ENCODE measurements at regions not wholly inside any gene's neighbourhood (a gene's known extent, or its start where the extent isn't known, plus 50 kb on each side); places are given as distances from the start of the nearest gene placed in this dataset.
"Not testable (repeated sequence)": the region's sequence is repeated elsewhere in the genome, so short reads cannot be mapped to it uniquely, and the experiment has no call there.

GRCh38 chr15:69573278-69573677 lies 120.7 kb downstream of the RPLP1 start:
- H3K9me3 ChIP-seq (ENCODE audit: control insufficient read depth in 2 of 2, insufficient read depth in 1 of 2, low read depth in 1 of 2, low read length in 1 of 2); FAIRE-seq; H3K4me1 ChIP-seq (ENCODE audit: control insufficient read depth in 3 of 3, insufficient read depth in 2 of 3, low read depth in 1 of 3, low read length in 2 of 3); H3K27me3 ChIP-seq (ENCODE audit: control insufficient read depth in 3 of 3, insufficient read depth in 3 of 3, low read length in 3 of 3); H3K36me3 ChIP-seq (ENCODE audit: control insufficient read depth in 3 of 3, insufficient read depth in 2 of 3, low read depth in 1 of 3, low read length in 3 of 3); H3K27ac ChIP-seq (ENCODE audit: low read depth in 1 of 3, low read length in 2 of 3); H3K4me3 ChIP-seq (ENCODE audit: low read depth in 1 of 3, low read length in 3 of 3); DNase-seq: not testable (repeated sequence)
- WGBS, 3 donors = 87 to 94% (median 92%) methylated on average over 2 of the region's 2 CpGs

DNA sequence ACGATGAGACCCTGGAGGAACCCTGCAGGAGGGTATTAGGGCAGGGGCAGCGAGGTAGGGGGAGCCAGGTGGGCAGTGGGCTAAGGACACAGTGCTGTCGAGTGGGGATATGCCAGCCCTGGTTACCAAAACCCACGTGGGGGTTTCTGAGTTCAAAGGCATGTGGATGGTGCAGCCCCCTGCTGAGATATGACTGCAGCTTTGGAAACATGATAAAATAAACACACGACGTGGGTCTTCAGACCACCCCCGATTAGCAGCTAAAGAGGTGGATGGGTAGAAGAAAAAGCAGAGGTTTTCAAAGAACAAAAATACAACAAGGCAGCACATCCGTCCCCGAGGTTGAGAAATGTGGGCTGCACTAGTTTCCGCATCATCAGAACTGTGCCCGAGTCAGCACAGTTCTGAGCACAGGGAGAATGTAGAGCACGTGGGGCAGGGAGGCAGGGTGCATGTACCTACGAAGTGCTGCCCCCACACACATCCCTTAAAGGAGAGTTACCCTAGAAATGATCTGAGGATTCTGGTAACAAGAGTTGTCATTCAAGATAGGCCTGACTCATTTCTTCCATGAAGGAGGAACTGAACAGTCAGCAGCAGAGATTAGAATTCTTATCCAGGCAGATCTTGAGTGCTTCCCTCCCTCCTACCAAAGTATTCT lies 121.3 kb downstream of the RPLP1 start:
- Histone ChIP-seq H3K4me3 (ENCODE audit: low read depth in 1 of 3, low read length in 3 of 3) (no peak overlapping the region), H3K36me3 (ENCODE audit: control insufficient read depth in 3 of 3, insufficient read depth in 2 of 3, low read depth in 1 of 3, low read length in 3 of 3) (no peaks in the 10 kb centered on the region), H3K9me3 (ENCODE audit: control insufficient read depth in 2 of 2, insufficient read depth in 1 of 2, low read depth in 1 of 2, low read length in 1 of 2) (no peaks in the 10 kb centered on the region), H3K4me1 (ENCODE audit: control insufficient read depth in 3 of 3, insufficient read depth in 2 of 3, low read depth in 1 of 3, low read length in 2 of 3) (peaks cover 0 to 16% (median 3%) of the 10 kb centered on the region in 3 donors), H3K27ac (ENCODE audit: low read depth in 1 of 3, low read length in 2 of 3) (no peak overlapping the region), H3K27me3 (ENCODE audit: control insufficient read depth in 3 of 3, insufficient read depth in 3 of 3, low read length in 3 of 3) (no peaks in the 10 kb centered on the region)
- 69 to 78% (median 77%) methylated on average over 13 of the region's 13 CpGs for WGBS, 3 donors
- FAIRE-seq (no peak), DNase-seq (no peak)

DNA sequence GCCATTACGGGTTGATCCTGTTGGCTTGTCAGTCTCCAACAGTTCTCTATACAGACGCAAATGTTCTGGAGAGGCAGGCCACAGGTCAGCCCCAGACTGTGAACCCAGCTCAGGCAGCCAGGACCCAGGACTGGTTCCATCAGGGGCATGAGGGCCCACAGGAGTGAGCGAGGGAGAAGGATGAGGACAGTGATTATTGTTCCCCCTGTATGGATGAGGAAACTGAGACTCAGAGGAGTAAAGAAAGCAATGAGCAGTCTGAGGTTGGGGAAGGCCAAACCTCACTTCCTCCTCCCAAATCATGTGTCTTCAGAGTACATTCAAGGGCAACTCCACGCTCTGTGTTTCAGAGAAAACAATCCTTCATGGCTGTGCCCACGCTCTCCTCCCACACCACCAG lies 121.9 kb downstream of the RPLP1 start:
- FAIRE-seq = no peak
- no peaks in the 10 kb centered on the region for H3K27me3 ChIP-seq (ENCODE audit: control insufficient read depth in 3 of 3, insufficient read depth in 3 of 3, low read length in 3 of 3)

DNA sequence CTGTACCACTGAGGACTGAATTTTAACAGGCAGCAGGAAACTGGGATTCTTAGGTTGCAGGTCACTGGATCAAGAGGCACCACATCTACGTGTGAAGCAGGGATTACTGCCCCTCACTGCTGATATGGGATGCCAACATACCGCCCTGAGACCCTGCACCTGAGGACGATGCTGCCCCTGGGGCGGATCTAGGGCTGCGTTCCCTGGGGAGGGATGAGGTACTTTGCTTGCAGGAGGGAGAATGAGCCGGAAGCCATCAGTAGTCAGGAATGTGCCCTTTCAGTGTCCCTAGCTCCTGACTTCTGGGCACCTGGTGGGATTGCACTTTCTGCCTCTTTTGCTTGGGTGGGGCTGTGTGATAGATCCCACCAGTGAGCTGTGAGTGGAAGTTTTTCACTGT lies 122.8 kb downstream of the RPLP1 start:
- H3K4me1 ChIP-seq (ENCODE audit: control insufficient read depth in 3 of 3, insufficient read depth in 2 of 3, low read depth in 1 of 3, low read length in 2 of 3) = peaks cover 0 to 28% (median 6%) of the 10 kb centered on the region in 3 donors
- H3K36me3 ChIP-seq (ENCODE audit: control insufficient read depth in 3 of 3, insufficient read depth in 2 of 3, low read depth in 1 of 3, low read length in 3 of 3) = no peaks in the 10 kb centered on the region
- DNase-seq (no peak), FAIRE-seq (no peak)
- H3K4me3 ChIP-seq (ENCODE audit: low read depth in 1 of 3, low read length in 3 of 3) = no peak overlapping the region
- no peaks in the 10 kb centered on the region for H3K9me3 ChIP-seq (ENCODE audit: control insufficient read depth in 2 of 2, insufficient read depth in 1 of 2, low read depth in 1 of 2, low read length in 1 of 2)
- 87 to 93% (median 88%) methylated on average over 6 of the region's 6 CpGs for WGBS, 3 donors
- no peaks in the 10 kb centered on the region for H3K27me3 ChIP-seq (ENCODE audit: control insufficient read depth in 3 of 3, insufficient read depth in 3 of 3, low read length in 3 of 3)
- no peak overlapping the region for H3K27ac ChIP-seq (ENCODE audit: low read depth in 1 of 3, low read length in 2 of 3)

More for the DNA sequence above, 121.9 kb downstream of the RPLP1 start:
- Histone ChIP-seq H3K36me3 (ENCODE audit: control insufficient read depth in 3 of 3, insufficient read depth in 2 of 3, low read depth in 1 of 3, low read length in 3 of 3) (no peaks in the 10 kb centered on the region), H3K4me1 (ENCODE audit: control insufficient read depth in 3 of 3, insufficient read depth in 2 of 3, low read depth in 1 of 3, low read length in 2 of 3) (peaks cover 0 to 20% (median 6%) of the 10 kb centered on the region in 3 donors), H3K9me3 (ENCODE audit: control insufficient read depth in 2 of 2, insufficient read depth in 1 of 2, low read depth in 1 of 2, low read length in 1 of 2) (no peaks in the 10 kb centered on the region), H3K27ac (ENCODE audit: low read depth in 1 of 3, low read length in 2 of 3) (no peak overlapping the region), H3K4me3 (ENCODE audit: low read depth in 1 of 3, low read length in 3 of 3) (no peak overlapping the region)
- 74 to 92% (median 84%) methylated on average over 5 of the region's 5 CpGs for WGBS, 3 donors
- DNase-seq = no peak

DNA sequence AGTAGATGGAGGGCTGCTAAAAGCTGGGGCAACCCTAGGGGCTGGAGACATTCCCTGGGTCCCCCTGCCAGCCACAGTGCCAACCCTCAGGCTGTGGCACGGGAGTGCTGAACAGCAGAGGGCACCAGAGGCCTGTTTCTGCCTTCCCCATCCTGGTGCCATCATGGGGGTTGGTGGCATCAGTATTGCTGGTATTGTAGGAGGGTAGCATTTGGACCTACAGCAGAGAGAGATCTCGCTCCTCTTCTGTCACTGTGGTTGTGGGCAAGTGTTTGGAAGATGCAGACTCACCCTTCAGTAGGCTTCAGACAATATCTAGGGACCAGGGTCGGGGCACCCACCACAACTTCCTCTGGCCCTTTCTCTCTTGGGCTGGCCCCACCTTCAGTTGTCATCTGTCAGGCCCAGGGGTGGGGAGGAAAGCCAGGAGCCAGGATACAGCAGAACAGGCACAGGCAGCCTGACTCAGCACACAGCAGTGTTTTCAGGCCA lies 123.5 kb downstream of the RPLP1 start:
- no peaks in the 10 kb centered on the region for H3K27me3 ChIP-seq (ENCODE audit: control insufficient read depth in 3 of 3, insufficient read depth in 3 of 3, low read length in 3 of 3)
- H3K27ac ChIP-seq (ENCODE audit: low read depth in 1 of 3, low read length in 2 of 3) = no peak overlapping the region
- peak; percentile 36 to 74 for DNase-seq
- H3K4me1 ChIP-seq (ENCODE audit: control insufficient read depth in 3 of 3, insufficient read depth in 2 of 3, low read depth in 1 of 3, low read length in 2 of 3) = peaks cover 0 to 33% (median 9%) of the 10 kb centered on the region in 3 donors
- no peaks in the 10 kb centered on the region for H3K9me3 ChIP-seq (ENCODE audit: control insufficient read depth in 2 of 2, insufficient read depth in 1 of 2, low read depth in 1 of 2, low read length in 1 of 2)
- FAIRE-seq = no peak
- H3K36me3 ChIP-seq (ENCODE audit: control insufficient read depth in 3 of 3, insufficient read depth in 2 of 3, low read depth in 1 of 3, low read length in 3 of 3) = no peaks in the 10 kb centered on the region
- no peak overlapping the region for H3K4me3 ChIP-seq (ENCODE audit: low read depth in 1 of 3, low read length in 3 of 3)
- 22 to 36% (median 23%) methylated on average over 3 of the region's 3 CpGs for WGBS, 3 donors

GRCh38 chr15:69576948-69577351 lies 124.3 kb downstream of the RPLP1 start:
- no peaks in the 10 kb centered on the region for H3K27me3 ChIP-seq (ENCODE audit: control insufficient read depth in 3 of 3, insufficient read depth in 3 of 3, low read length in 3 of 3)
- 22 to 57% (median 29%) methylated on average over 4 of the region's 4 CpGs for WGBS, 3 donors
- peaks cover 0 to 33% (median 9%) of the 10 kb centered on the region in 3 donors for H3K4me1 ChIP-seq (ENCODE audit: control insufficient read depth in 3 of 3, insufficient read depth in 2 of 3, low read depth in 1 of 3, low read length in 2 of 3)
- H3K9me3 ChIP-seq (ENCODE audit: control insufficient read depth in 2 of 2, insufficient read depth in 1 of 2, low read depth in 1 of 2, low read length in 1 of 2) = no peaks in the 10 kb centered on the region
- no peak overlapping the region for H3K27ac ChIP-seq (ENCODE audit: low read depth in 1 of 3, low read length in 2 of 3)
- no peak overlapping the region for H3K4me3 ChIP-seq (ENCODE audit: low read depth in 1 of 3, low read length in 3 of 3)
- FAIRE-seq (no peak), DNase-seq (peak in 1 of 2 donors; percentile 62)
- no peaks in the 10 kb centered on the region for H3K36me3 ChIP-seq (ENCODE audit: control insufficient read depth in 3 of 3, insufficient read depth in 2 of 3, low read depth in 1 of 3, low read length in 3 of 3)

DNA sequence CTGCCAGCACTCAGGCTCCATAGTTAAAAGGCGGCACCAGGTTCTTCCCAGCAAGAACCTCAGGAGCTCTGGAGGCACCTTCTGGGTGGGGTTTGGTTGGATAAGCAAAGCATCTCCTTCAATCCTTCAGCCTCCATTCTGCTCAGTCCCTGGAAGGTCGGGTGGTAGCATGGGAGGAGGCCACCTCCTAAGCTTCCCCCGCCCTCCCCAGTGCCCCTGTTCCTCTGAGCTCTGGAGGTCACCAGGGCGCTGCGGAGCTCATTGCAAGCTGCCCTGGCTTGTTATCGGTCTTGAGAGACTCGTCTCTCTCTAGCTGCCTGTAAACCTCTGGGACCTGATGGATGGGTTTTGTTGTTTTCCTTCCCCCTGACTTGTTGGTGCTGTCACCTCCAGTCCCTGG lies 124.8 kb downstream of the RPLP1 start:
- peak in 1 of 2 donors; percentile 44 for DNase-seq
- Histone ChIP-seq H3K4me1 (ENCODE audit: control insufficient read depth in 3 of 3, insufficient read depth in 2 of 3, low read depth in 1 of 3, low read length in 2 of 3) (peaks cover 0 to 33% (median 9%) of the 10 kb centered on the region in 3 donors), H3K27ac (ENCODE audit: low read depth in 1 of 3, low read length in 2 of 3) (no peak overlapping the region), H3K36me3 (ENCODE audit: control insufficient read depth in 3 of 3, insufficient read depth in 2 of 3, low read depth in 1 of 3, low read length in 3 of 3) (no peaks in the 10 kb centered on the region), H3K27me3 (ENCODE audit: control insufficient read depth in 3 of 3, insufficient read depth in 3 of 3, low read length in 3 of 3) (no peaks in the 10 kb centered on the region), H3K4me3 (ENCODE audit: low read depth in 1 of 3, low read length in 3 of 3) (no peak overlapping the region), H3K9me3 (ENCODE audit: control insufficient read depth in 2 of 2, insufficient read depth in 1 of 2, low read depth in 1 of 2, low read length in 1 of 2) (no peaks in the 10 kb centered on the region)
- WGBS, 3 donors = 39 to 85% (median 81%) methylated on average over 7 of the region's 7 CpGs
- FAIRE-seq = no peak

GRCh38 chr15:69578252-69578651 lies 125.6 kb downstream of the RPLP1 start:
- H3K4me3 ChIP-seq (ENCODE audit: low read depth in 1 of 3, low read length in 3 of 3) = no peak overlapping the region
- H3K27me3 ChIP-seq (ENCODE audit: control insufficient read depth in 3 of 3, insufficient read depth in 3 of 3, low read length in 3 of 3) = no peaks in the 10 kb centered on the region
- WGBS, 3 donors = 89 to 94% (median 90%) methylated on average over 8 to 9 of the region's 9 CpGs
- H3K27ac ChIP-seq (ENCODE audit: low read depth in 1 of 3, low read length in 2 of 3) = no peak overlapping the region
- no peaks in the 10 kb centered on the region for H3K36me3 ChIP-seq (ENCODE audit: control insufficient read depth in 3 of 3, insufficient read depth in 2 of 3, low read depth in 1 of 3, low read length in 3 of 3)
- no peak for FAIRE-seq
- peaks cover 0 to 33% (median 9%) of the 10 kb centered on the region in 3 donors for H3K4me1 ChIP-seq (ENCODE audit: control insufficient read depth in 3 of 3, insufficient read depth in 2 of 3, low read depth in 1 of 3, low read length in 2 of 3)
- peak in 1 of 2 donors; percentile 40 for DNase-seq
- no peaks in the 10 kb centered on the region for H3K9me3 ChIP-seq (ENCODE audit: control insufficient read depth in 2 of 2, insufficient read depth in 1 of 2, low read depth in 1 of 2, low read length in 1 of 2)

All from small intestine (tissue), 7 donors.